Eye (tissue), 1 donor: ENCODE measurements at regions not wholly inside any gene's neighbourhood (a gene's known extent, or its start where the extent isn't known, plus 50 kb on each side); places are given as distances from the start of the nearest gene placed in this dataset.

Source experiments
- DNase-seq: peaks from one replicate; pipeline ENCODE4 v3.0.0-alpha.2; 2015

DNA sequence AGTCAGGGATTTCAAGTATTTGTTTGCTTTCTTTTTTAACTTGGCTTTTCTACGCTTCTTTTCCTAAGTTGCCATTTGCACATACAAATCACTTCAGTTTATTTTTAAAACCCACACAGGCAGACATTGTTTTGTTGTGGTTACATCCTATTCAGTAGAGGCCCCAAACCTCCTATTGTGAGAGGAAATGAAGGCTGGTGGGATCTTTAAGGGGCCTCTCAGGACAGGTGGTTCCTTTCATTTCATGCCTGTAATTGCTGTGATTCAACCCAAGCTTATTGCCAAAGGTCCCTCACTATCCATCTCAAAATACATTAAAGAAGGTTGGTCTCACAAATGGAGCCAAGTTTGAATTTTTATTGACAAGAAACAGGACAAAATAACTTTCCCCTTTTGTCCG is 257.1 kb downstream of the ADAMTS20 start:
- no peak for DNase-seq

DNA sequence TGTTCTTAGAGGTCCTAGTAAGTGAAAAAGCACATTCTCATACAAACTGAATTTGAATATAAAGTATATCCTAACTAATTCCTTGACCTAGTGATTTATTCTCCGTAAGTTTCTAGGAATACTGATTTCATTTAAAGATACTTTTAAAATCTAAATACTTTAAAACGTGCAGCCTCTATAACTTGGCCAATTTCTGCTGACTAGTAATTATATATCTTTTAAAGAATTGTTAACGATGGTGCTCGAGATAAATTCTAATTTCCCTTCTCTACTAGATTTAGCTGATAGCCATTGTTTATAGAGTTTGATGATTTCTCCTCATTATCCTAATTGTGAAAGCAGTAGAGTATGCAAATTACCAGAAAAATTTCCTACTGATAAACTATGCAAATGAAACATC is 257.9 kb downstream of the ADAMTS20 start:
- DNase-seq: no peak

DNA sequence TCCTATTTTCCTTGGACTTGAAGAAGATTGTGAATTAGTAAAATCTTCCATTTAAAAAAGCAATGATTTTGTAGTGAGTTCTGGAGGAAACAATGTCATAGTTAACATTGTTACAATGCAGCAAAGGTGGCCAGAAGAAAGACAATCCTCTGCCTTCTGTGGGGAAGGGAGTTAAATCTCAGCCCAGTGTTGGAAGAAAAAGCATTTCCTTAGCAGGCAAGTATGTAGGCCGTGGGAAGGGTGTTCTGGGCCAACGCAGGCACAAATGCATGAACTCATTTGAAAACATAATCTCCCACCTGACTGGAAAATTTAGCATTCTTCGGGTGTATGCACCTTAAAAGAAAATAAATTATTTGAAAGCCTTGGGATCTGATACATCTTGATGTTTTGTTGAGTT is 258.6 kb downstream of the ADAMTS20 start:
- DNase-seq: no peak

DNA sequence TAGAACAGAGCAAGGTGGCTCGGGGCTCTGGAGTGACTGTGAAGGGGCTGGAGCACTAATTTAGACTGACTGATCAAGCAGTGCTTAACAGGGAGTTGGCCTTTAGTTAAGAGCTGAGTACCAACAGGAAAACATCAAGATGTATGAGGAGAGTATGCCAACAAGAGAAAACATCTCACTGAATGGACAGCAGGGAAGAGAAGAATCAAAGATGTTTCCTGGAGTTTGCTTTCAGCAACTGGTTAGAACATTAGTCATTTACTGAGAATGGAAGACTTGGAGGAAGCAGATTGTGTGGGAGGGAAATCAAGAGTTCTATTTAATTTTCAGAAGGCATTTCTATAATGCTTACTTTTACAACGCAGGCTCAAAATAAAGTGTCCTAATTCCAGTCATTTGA is 259.3 kb downstream of the ADAMTS20 start:
- DNase-seq: no peak

DNA sequence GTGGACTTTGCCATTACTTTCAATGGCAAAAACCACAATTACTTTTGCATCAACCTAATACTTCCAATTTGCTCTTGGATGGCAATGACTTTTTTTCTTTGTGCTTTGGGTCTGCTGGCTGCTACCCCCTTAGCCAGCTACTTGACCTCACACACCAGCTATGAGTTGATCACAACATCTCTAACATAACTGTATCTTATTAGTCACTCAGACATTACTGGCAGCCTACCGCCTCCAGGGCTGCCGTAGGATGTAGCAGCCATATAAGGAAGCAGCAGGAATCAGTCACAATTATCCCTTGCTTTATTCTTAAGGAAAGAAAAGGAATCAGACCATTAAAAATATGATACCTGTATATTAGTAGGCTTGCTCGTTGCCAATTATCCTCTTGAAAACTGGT is 260.5 kb downstream of the ADAMTS20 start:
- DNase-seq: no peak

DNA sequence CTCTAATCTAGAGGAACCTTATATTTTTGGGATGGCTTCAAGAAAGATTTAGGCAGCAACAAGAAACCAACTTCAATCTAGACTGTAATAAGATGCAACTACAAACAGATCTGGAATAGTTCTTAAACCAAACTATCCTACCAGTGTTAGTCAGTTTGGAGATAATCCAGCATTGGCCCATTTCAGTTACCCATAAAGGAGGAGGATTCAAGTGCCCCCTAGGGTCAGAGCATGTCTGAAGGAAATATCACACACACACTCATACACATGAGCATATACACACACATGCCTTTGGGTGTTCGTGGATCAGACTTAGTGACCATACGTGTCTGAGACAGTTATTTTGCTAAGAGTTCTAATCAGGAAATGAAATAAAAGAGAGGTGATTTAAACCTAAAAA is 261.2 kb downstream of the ADAMTS20 start:
- no peak for DNase-seq

DNA sequence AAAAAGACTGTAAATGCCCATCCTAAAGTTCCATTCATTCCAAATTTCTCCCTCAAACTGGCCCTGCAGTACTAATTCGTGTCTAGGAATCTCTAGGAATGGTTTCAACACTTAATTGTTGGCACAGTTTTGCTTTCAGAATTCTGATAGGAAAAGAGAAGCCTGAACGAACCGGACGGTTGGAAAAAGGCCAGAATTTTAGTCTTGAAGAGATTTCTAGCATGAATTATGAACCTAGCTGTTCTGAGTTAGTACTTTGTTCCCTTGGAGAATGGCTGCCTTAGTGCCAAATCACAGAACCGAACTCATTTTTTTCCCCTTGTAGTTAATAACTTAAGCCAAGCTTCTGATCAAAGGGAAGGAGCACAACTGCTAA is 262.6 kb downstream of the ADAMTS20 start:
- DNase-seq: peak; percentile 70

DNA sequence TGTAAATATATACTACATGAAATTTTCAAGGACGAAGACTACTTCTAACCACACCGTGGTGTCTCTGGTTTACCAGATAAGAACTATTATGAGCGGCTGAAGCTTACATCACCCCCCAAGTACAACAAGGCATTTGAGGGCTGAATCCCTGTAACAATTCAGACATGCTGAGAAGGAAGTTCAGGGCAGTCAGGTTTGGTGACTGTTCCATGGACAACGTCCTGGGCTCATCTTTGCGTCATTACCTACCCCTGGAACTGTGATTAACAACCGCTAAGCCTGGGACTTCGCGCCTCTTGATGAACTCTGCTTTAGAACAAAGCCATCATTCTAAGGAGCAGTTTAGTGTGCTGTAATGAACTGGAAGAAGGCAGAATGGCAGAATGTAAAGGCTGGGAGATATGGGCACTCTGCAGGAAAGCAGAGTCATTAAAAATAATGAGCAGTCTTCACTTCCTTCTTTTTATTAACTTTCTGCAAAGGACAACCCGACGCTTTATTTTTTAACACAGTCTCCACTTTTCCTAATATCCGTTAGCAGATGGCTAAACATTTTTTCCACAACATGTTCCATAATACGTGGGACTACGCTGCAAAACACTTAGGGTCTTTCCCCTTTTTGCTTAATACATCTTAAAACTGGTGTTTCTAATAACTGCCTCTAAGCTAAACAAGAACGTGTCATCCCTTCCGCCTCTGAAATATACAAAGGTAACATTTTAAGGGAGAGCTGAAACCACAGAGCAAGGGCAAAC is 263.2 kb downstream of the ADAMTS20 start:
- DNase-seq: peak; percentile 81

DNA sequence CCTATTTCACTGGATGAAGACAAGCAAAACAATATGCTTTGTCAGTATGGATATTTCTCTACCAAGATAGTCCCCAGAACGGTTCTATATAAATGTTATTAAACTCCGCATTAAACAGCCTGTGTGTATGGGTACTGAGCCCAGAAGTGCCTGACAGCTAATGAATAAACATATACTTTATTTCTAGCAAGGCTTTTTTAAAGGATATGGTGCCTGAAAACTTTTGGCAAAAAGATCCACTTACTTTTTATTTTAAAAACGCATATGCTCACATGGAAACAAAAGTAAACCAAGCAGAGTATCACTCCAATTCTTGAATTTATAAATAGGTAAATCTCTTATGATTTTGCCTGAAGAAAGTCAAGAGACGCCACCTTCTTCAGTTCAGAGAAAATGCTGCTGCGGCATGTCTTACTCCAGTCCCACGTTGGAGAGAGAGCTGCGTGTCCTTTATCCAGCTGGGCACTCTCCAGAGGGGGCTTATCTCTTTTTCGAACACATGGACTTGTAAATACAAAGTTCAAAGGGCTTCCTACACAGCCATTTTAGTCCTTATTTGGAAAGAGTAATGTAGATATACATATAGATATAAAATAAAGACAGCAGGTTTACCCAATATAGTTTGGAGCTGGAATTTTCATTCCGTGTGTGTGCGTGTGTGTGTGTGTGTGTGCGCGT is 264.2 kb downstream of the ADAMTS20 start:
- DNase-seq: peak; percentile 52

DNA sequence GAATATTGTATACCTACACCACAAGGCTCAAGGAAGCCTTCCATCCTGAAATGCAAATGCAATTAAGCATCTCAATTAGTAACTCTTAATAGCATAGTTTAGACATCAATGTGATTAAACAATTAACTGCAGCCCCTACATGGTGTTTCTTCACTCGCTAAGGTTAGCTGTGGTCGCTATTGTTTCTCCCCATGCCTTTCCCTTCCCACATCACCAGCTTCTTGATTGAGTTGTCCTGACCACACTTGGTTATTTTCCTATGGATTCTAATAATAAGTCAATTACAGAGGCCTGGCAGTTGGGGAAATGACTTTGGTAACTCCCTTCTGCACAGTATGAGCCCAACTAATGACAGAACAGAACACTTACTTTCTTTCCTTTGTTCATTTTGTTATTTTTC is 265.0 kb downstream of the ADAMTS20 start:
- DNase-seq: peak; percentile 76

DNA sequence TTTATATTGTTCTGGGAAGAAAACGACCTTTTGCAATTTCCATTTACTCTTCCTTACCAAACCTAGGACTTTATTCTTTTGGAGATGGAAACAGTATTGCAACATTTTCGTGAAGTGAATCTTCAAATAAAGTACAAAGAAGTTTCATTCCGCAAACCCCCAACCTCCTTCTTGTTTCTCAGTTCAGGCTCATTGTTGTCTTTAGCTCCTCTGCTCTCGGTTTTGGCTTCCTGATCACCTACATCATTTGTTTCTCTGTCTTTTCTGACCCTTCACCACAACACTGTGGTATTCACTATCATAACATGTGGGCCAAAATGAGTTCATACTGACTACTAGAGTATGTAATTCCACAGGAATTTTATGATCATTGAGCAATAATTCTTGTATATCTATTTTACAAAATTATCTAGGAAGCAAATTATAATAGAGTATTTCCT is 266.8 kb downstream of the ADAMTS20 start:
- DNase-seq: peak; percentile 62

DNA sequence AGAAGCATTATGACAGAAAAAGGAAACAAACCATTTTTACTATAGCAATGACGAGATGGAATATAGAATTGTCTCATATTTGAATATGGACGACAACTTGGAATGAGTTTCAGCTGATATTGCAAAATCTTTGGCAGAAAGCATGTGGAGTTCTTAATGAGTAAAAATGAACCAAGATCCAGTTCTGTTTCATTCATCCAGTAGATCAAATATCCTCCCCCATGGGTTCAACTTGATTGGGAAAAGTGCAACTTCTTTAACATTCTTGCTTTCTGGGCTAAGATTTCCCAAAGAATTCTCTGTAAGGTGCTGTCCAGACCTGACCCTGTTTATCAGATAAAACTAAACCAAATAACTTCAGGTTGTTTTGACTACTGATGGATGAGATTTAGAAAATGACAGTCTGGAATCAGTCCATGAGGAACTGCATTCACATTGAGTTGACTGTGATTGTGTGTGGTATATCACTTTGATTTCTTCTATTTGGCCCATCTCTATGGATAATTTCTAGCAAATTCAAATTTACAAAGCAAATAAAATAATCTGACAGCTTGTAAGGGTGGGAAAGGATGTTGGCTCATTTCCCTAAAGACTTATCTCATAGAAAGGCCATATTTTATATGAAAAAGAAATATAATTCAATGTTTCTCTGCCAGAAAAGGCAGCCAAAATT is 267.4 kb downstream of the ADAMTS20 start:
- peak; percentile 47 for DNase-seq

DNA sequence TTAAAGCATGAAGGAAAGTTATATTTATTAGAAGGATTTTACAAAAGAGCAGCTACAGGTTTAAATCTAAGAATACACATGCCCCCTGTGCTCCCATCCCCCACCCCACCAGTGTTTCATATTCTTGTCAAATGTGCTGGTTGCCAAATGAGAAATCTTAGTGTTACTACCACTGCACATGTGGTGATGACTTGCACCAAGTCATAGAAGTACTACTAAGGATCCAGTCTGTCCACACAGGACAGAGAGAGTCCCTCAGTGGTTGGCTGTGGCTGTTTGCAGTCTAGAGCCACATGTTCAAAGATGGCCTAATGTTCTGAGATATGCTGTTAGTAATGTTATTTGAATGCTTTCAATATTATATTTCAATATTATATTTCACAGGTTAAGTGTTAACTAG is 268.8 kb downstream of the ADAMTS20 start:
- no peak for DNase-seq

DNA sequence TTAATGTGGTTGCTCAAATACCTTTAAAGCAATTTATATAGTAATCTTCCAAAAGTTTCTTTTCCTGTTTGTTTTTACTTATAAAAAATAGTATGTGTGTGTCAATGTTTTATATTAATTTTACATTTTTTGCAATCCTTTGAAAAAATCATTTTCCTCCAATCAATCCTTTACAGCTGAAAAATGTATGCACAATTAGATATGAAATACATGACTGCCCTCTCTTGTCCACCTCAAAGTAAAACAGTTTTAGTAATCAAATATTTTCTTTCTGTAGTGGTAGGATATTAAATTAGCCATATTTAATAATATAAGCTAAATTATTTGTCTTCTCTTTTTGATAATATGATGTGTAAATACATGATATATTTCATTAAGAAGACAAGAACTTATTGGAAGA is 269.9 kb downstream of the ADAMTS20 start:
- DNase-seq: peak; percentile 63

DNA sequence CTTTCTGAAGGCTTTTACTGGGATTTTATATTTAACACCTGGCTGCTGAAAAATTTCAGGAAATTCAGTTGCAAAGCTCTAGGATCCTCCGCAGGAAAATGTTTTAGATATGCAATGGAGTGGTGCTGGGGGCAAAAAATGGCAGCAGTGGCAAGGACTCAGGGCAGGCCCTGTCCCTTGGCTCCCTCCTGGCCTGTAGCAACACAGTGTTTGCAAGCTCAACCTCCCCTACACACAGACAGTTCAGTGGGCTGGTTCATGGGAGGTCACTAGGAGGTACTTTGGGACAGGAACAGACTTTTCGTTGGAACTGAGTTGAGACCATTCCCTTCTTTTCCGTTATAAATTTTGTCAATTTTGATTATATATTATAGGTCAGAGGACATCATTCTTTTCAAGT is 270.4 kb downstream of the ADAMTS20 start:
- no peak for DNase-seq

DNA sequence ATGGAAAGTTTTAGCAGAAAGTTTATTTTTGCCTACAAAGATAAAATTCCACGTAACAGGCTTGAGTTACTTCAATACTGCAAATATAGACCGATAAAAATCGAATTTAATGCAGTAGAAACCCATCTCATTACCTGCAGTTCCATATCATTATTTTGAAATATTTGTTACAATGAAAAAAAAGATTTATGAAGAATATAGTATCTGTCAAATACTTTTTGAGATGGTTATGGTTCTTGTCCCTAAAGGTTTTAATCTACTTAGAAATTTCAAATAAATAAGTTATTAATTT is 273.5 kb downstream of the ADAMTS20 start:
- no peak for DNase-seq

DNA sequence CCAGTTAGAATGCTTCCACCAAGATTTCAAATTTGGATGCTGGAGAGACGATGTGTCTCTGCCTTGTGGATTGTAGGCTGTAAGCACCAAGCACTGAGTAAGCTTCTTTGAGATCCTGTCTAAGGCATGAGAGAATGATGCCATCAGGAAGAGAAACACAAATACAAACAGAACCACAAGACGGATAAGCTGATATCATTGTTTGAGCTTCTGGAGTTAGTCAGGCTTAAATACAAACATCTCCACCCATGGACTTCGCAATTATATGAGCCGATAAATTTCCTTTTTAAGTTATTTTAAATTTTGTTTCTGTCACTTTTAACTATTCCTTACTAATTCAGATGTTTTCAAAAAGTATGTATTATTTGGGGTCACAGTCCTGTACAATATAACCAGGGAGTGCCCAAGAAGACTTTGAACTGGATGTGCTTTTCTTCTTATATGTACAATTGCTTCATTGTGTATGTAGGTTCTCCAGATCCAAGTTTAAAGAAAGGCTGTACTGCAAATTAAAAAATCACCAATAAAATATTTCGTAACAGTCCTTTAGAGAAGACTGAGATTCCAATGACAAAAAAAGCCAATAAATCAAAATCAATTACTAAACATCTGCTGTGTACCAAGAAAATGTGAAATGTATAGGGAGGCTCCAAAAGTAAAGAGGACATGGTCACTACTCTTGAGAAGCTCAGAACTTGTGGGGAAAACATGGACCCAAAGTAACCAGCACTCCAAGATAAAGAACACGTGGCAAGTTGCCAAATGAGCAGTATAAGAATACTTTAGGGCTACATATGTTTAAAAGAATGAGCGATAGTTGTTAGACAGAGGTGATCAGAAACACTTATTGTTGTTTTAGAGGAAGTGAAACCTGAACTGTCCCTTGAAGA is 274.1 kb downstream of the ADAMTS20 start:
- no peak for DNase-seq

DNA sequence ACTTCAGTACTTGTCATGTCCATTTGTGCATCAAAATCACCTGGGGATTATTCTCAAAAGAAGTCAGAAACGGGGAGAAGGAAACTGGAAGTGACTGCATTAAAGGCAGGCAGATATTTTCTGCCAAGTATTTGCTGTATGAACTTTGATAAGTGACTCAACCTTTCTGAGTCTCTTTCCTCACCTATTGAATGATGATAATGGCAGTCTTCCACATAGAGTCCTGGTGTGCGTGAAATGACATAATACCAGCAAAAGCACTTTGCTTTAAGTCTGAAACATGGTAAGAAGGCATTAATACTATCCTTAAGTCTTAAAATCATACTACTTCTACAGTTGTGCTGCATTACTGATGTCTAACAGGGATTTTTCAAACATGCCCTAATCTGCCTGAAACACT is 278.5 kb downstream of the ADAMTS20 start:
- peak; percentile 69 for DNase-seq

DNA sequence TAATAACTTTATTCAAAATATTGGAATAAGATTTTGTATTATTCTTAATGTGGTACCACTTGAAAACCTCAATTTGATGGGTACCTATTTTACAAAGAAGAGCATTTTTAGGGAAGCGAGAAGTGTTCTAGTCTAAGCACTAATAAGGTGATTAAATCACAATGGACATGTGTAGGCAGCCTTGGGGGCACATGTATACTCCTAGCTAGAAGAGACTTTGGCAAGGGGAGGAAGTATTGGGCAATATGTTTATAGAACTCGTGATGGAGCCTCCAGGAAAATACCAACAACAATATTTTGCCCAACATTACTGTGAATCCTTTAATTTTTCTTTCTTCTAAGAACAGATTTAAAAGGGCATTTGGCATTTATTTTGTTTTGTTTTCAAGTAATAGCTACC is 280.3 kb downstream of the ADAMTS20 start:
- DNase-seq: no peak

DNA sequence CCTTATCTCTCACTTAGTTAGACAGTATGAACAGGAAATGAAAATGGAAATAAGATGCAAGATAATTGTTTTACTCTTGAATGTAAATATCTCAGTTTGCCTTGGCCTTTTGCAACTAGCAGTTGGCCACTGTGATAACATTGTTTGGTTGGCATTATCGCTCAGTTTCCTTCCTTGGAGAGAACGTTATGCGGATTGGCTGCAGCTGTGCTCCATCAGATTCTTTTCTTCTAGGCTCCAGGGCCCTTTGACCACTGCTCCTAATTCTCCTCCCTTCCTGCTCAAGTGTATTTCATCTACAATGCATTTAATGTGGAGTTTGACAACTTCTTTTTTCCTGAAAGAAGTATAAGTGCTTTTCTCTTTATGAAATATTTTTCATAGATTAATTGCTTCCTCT is 284.2 kb downstream of the ADAMTS20 start:
- DNase-seq: no peak

DNA sequence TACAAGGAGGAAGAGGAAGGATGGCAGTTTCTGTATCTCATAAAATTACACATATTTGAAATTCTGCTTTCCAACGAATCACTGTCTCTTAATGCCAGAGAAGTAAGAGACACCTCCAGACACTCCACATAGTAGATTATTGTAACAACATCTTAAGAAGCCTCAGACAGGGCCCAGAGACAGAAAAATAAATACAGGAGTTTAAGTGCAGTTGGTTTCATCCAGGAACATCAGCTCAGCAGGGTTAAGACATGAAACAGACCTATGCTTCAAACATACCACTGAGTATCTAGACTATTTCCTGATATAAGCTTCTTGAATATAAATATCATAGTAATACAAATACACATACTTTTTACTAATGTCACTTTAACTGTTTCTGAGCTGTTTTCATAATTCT is 290.3 kb downstream of the ADAMTS20 start:
- no peak for DNase-seq

DNA sequence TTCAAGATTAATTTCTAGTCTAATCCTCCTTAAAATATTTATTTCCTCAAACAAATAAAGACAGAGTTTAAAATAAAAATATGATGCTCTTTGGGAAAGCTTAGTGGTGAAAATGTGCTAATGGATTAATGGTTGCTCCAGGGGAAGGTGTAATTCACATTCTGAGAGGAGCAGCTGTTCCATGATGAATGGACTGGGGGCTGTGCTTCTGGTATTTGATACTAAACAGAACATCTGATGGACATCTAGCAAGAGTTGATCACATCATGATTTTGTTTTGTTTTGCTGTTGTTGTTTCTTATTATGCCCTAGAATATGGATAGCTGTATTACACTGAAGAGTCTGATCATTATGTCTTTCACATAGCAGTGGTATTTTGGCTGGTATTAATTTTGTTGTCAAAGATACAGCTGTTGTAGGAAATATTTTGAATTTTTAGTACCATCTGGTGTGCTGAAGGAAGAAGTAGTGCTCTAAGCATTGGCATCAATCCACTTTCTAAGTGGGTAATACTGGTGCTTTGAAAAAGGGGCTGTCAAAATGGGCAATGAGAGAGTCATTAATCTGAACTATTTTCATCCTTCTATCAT is 296.4 kb downstream of the ADAMTS20 start:
- DNase-seq: no peak

DNA sequence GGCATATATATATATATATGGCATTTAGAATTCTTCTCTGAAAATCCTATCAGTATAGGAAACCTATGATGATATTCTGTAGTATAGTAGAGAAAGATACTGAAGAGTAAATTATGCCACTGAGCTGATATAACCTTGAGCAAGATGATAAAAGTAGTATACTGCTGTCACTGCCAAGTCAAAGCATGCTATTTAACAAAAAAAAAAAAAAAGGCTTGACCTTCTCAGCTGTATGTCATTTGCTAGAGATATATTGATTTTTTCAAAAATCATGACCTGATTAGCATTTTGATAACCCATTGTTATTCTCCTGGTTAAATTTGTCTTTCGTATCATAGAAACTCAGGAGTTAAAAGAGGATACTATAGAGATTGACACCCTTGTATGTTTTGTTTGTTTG is 299.4 kb downstream of the ADAMTS20 start:
- DNase-seq: no peak
